ENCODE measurements at regions not wholly inside any gene's neighbourhood (a gene's known extent, or its start where the extent isn't known, plus 50 kb on each side); places are given as distances from the start of the nearest gene placed in this dataset.

DNA sequence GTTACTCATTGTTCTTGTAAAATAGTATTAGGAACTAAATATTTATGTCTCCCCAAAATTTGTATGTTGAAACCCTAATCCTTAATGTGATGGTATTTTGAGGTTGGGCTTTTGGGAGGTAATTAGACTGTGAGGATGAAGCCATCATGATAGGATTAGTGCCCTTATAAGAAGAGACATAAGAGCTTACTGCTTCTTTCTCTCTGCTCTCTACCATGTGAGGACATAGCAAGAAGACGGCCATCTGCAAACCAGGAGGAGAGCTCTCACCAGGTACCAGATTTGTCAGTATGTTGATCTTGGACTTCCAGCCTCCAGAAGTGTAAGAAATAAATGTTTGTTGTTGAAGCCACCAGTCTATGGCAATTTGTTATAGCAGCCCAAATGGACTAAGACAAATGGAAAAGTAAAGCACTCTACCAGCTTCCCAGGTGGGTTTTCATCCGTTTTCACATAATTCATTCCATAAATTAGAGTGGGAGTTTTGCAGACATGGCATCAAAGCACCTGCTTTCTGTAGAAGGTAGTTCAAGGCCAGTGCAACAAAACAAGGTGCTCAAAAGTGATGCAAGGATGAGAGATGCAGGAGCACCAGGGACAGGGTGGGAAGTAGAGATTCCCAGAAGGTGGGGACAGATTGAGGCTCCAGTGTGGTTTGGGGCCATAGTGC lies 70.7 kb downstream of the MYCN start:
- H3K9me2 ChIP-seq (ENCODE audit: insufficient read depth, low read length), result no peaks in the 10 kb centered on the region
- no peak overlapping the region for H3K9ac ChIP-seq (ENCODE audit: low read length)
- H3K79me2 ChIP-seq (replicated peaks; ENCODE audit: insufficient read depth, low read length), result no peaks in the 10 kb centered on the region
- no peaks in the 10 kb centered on the region for H3K9me3 ChIP-seq (ENCODE audit: low read length)
- no peak overlapping the region for H2AFZ ChIP-seq (ENCODE audit: low read depth, low read length)
- H3K4me3 ChIP-seq (ENCODE audit: low read length), result no peak overlapping the region
- TF ChIP-seq RAD21 (conservative IDR thresholded peaks at IDR 0.05), result no peak
- TF ChIP-seq MXI1 (conservative IDR thresholded peaks at IDR 0.05; ENCODE audit: poor library complexity, severe bottlenecking), result no peak
- no peaks in the 10 kb centered on the region for H3K36me3 ChIP-seq (ENCODE audit: insufficient read depth, low read length)
- no peak overlapping the region for H3K4me2 ChIP-seq (ENCODE audit: low read length)
- H3K27me3 ChIP-seq (ENCODE audit: insufficient read depth, low read depth, low read length), result no peaks in the 10 kb centered on the region
- H3K27ac ChIP-seq (ENCODE audit: low read length), result no peak overlapping the region
- no peaks in the 10 kb centered on the region for H3F3A ChIP-seq (ENCODE audit: insufficient read depth, low read length, poor library complexity, severe bottlenecking)
- H4K20me1 ChIP-seq (ENCODE audit: insufficient read depth), result no peaks in the 10 kb centered on the region

DNA sequence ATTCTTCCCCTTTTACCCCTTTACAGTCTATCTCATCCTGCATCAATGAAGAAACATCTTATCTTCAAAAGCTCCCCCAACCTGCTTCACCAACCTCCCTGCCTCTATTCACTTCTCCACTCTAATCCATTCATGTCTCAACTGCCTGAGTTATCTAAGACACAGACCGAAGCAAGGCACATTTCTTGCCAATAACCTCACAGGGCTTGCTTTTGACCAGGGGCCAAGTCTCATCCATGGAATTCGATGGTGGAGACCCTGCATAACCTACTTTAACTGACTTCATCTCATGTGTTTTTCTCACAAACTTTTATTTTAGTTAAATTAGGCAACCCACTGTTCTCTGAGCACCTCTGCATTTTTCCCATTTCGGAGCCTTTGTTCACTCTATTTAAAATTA lies 69.7 kb downstream of the MYCN start:
- Histone ChIP-seq H3K9ac (ENCODE audit: low read length) (no peak overlapping the region), H3K9me2 (ENCODE audit: insufficient read depth, low read length) (no peaks in the 10 kb centered on the region), H3K27me3 (ENCODE audit: insufficient read depth, low read depth, low read length) (no peaks in the 10 kb centered on the region), H3K4me2 (ENCODE audit: low read length) (no peak overlapping the region), H4K20me1 (ENCODE audit: insufficient read depth) (no peaks in the 10 kb centered on the region), H3K9me3 (ENCODE audit: low read length) (no peaks in the 10 kb centered on the region), H3K36me3 (ENCODE audit: insufficient read depth, low read length) (no peaks in the 10 kb centered on the region), H3K79me2 (replicated peaks; ENCODE audit: insufficient read depth, low read length) (no peaks in the 10 kb centered on the region), H3F3A (ENCODE audit: insufficient read depth, low read length, poor library complexity, severe bottlenecking) (no peaks in the 10 kb centered on the region), H3K4me3 (ENCODE audit: low read length) (no peak overlapping the region), H2AFZ (ENCODE audit: low read depth, low read length) (no peak overlapping the region), H3K27ac (ENCODE audit: low read length) (no peak overlapping the region)
- no peak for TF ChIP-seq RAD21 (conservative IDR thresholded peaks at IDR 0.05)
- no peak for TF ChIP-seq MXI1 (conservative IDR thresholded peaks at IDR 0.05; ENCODE audit: poor library complexity, severe bottlenecking)
- TF ChIP-seq, protein P1, sequence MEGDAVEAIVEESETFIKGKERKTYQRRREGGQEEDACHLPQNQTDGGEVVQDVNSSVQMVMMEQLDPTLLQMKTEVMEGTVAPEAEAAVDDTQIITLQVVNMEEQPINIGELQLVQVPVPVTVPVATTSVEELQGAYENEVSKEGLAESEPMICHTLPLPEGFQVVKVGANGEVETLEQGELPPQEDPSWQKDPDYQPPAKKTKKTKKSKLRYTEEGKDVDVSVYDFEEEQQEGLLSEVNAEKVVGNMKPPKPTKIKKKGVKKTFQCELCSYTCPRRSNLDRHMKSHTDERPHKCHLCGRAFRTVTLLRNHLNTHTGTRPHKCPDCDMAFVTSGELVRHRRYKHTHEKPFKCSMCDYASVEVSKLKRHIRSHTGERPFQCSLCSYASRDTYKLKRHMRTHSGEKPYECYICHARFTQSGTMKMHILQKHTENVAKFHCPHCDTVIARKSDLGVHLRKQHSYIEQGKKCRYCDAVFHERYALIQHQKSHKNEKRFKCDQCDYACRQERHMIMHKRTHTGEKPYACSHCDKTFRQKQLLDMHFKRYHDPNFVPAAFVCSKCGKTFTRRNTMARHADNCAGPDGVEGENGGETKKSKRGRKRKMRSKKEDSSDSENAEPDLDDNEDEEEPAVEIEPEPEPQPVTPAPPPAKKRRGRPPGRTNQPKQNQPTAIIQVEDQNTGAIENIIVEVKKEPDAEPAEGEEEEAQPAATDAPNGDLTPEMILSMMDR (IDR thresholded peaks at IDR 0.05; ENCODE audit: poor library complexity, severe bottlenecking), result no peak
- TF ChIP-seq SMC3 (conservative IDR thresholded peaks at IDR 0.05; ENCODE audit: poor library complexity), result no peak
- no peak for TF ChIP-seq POLR2AphosphoS5 (IDR thresholded peaks at IDR 0.05)
- no peak for TF ChIP-seq EP300 (conservative IDR thresholded peaks at IDR 0.05; ENCODE audit: poor library complexity, severe bottlenecking)
- no peak for TF ChIP-seq TAF1 (IDR thresholded peaks at IDR 0.05; ENCODE audit: low read depth)
- no peak for TF ChIP-seq EZH2 (IDR thresholded peaks at IDR 0.05; ENCODE audit: borderline replicate concordance, insufficient read depth, low read length, poor library complexity, severe bottlenecking)
- TF ChIP-seq, protein P2, sequence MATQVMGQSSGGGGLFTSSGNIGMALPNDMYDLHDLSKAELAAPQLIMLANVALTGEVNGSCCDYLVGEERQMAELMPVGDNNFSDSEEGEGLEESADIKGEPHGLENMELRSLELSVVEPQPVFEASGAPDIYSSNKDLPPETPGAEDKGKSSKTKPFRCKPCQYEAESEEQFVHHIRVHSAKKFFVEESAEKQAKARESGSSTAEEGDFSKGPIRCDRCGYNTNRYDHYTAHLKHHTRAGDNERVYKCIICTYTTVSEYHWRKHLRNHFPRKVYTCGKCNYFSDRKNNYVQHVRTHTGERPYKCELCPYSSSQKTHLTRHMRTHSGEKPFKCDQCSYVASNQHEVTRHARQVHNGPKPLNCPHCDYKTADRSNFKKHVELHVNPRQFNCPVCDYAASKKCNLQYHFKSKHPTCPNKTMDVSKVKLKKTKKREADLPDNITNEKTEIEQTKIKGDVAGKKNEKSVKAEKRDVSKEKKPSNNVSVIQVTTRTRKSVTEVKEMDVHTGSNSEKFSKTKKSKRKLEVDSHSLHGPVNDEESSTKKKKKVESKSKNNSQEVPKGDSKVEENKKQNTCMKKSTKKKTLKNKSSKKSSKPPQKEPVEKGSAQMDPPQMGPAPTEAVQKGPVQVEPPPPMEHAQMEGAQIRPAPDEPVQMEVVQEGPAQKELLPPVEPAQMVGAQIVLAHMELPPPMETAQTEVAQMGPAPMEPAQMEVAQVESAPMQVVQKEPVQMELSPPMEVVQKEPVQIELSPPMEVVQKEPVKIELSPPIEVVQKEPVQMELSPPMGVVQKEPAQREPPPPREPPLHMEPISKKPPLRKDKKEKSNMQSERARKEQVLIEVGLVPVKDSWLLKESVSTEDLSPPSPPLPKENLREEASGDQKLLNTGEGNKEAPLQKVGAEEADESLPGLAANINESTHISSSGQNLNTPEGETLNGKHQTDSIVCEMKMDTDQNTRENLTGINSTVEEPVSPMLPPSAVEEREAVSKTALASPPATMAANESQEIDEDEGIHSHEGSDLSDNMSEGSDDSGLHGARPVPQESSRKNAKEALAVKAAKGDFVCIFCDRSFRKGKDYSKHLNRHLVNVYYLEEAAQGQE (IDR thresholded peaks at IDR 0.05; ENCODE audit: borderline replicate concordance), result no peak
